AG09319 (cell line): ENCODE measurements at regions not wholly inside any gene's neighbourhood (a gene's known extent, or its start where the extent isn't known, plus 50 kb on each side); places are given as distances from the start of the nearest gene placed in this dataset.
A peak's percentile ranks its signal among the peaks of the same experiment; 100 is the strongest.

Experiments
- DNase-seq: peaks from one replicate; pipeline ENCODE4 v3.0.0-alpha.2; 2010; ENCODE audit warnings: low read depth; ENCODE audit errors: extremely low read depth
- TF ChIP-seq, protein P1 (sequence below): IDR thresholded peaks from 2 replicates; pipeline ENCODE4 v1.5.1; 2011; ENCODE audit warnings: low read depth, mild to moderate bottlenecking, inconsistent platforms, low read length, moderate library complexity

GRCh38 chr14:83320837-83321236 is 1787.2 kb upstream of the SEL1L start:
- TF ChIP-seq, protein P1, sequence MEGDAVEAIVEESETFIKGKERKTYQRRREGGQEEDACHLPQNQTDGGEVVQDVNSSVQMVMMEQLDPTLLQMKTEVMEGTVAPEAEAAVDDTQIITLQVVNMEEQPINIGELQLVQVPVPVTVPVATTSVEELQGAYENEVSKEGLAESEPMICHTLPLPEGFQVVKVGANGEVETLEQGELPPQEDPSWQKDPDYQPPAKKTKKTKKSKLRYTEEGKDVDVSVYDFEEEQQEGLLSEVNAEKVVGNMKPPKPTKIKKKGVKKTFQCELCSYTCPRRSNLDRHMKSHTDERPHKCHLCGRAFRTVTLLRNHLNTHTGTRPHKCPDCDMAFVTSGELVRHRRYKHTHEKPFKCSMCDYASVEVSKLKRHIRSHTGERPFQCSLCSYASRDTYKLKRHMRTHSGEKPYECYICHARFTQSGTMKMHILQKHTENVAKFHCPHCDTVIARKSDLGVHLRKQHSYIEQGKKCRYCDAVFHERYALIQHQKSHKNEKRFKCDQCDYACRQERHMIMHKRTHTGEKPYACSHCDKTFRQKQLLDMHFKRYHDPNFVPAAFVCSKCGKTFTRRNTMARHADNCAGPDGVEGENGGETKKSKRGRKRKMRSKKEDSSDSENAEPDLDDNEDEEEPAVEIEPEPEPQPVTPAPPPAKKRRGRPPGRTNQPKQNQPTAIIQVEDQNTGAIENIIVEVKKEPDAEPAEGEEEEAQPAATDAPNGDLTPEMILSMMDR = no peak
- DNase-seq = no peak

- TF ChIP-seq, protein P1 = no peak
- DNase-seq = no peak
Measured at GRCh38 chr14:83331513-83331912, 1797.9 kb upstream of the SEL1L start.

DNA sequence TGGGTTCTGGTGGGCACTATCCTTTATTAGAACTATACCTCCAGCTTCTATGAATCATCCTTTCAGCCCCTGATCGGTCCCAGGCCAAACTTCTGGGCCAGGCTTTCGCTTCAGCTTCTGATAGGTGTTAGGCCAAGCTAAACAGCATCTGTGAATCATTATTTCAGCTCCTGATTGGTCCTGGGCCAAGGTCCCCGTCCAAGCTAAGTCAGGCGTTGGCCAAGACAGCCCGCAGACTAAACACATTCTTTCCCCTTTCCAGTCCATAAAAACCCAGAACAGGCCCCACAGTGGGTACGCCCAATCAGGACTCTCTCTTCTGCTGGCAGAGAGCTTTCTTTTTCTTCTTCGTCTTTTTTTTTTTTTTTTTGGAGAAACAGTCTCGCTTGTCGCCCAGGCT is 1808.9 kb upstream of the SEL1L start:
- TF ChIP-seq, protein P1 = no peak
- DNase-seq = peak; percentile 47

GRCh38 chr14:83347874-83348273 is 1814.2 kb upstream of the SEL1L start:
- no peak for DNase-seq
- TF ChIP-seq, protein P1 = no peak

DNA sequence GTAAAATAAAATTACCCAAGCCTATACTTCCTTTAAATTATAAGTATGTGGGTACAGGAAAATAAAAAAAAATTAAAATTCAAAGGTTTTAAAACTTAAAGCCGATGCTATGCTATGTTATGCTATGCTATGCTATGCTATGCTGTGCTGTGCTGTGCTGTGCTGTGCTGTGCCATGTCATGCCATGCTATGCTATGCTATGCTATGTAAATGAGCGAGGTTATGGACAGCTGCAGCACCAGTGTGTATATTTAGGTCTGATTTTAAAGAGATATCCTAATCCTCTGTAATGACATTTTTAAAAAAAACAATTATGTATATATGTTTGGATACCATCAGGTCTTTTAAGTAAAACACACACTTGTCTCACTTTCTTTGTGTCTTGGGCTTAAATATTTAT is 1822.0 kb upstream of the SEL1L start:
- TF ChIP-seq, protein P1 = no peak

DNA sequence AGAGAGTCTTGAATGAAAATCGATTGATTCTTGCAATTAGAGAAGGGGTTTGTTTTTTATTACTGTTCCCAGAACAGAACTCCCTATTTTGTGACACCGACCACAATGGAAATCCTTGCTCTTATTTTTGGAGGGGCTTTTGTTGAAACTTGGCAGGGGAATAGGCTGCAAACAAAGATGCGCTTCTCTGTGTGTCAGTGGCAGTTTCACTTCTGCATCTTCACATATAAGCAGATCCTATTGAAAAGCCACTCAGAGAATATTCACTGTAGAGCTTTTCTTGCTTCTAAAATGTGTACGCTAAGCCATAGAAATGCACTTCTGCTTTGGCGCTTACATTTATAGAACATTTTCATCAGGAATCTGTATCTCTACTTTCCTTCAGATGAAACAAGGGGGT is 1822.4 kb upstream of the SEL1L start:
- DNase-seq = no peak
- TF ChIP-seq, protein P1 = no peak

More for the DNA sequence above, 1822.0 kb upstream of the SEL1L start:
- no peak for DNase-seq

DNA sequence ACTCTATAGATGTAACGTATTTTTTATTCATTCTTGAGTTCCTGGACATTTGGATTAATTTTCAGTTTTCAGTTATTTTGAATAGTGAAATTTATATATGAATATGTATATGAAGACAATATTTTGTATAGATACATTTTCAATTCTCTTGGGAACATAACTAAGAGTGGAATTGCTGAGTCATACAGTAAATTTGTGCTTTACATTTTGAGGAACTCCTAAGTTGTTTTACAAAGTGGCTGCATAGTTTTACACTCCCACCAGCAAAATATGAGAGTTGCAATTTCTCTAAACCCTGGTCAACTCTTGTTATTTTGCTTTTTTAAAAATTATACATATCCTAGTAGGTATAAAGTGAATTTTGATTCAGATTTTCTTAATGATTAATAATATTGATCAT is 1838.6 kb upstream of the SEL1L start:
- no peak for DNase-seq
- TF ChIP-seq, protein P1 = no peak
